Mesodermal cell (in vitro differentiated cells): ENCODE measurements at regions not wholly inside any gene's neighbourhood (a gene's known extent, or its start where the extent isn't known, plus 50 kb on each side); places are given as distances from the start of the nearest gene placed in this dataset.

Experiments used
- H3K27ac ChIP-seq: 2 replicates; pipeline ENCODE4 v1.7.0; 2013; ENCODE audit warnings: mild to moderate bottlenecking, low read depth, low read length, moderate library complexity; ENCODE audit not compliant: severe bottlenecking
- H3K36me3 ChIP-seq: 2 replicates; pipeline ENCODE4 v1.7.1; 2013; ENCODE audit warnings: mild to moderate bottlenecking, low read length, moderate library complexity; ENCODE audit not compliant: control insufficient read depth, insufficient read depth
- H3K4me1 ChIP-seq: one replicate; pipeline ENCODE4 v1.7.1; 2013; ENCODE audit warnings: mild to moderate bottlenecking, low read length; ENCODE audit not compliant: insufficient read depth, control insufficient read depth, poor library complexity, severe bottlenecking
- H3K4me3 ChIP-seq: 2 replicates; pipeline ENCODE4 v1.7.0; 2013; ENCODE audit warnings: low read length, control low read depth, mild to moderate bottlenecking; ENCODE audit not compliant: insufficient read depth, poor library complexity, severe bottlenecking; ENCODE audit errors: extremely low read depth
- H3K9me3 ChIP-seq: 2 replicates; pipeline ENCODE4 v1.7.1; 2013; ENCODE audit warnings: mild to moderate bottlenecking, low read length, moderate library complexity; ENCODE audit not compliant: control insufficient read depth
- WGBS, 2 experiments: methylation state at CpG; one replicate each; pipeline ENCODE4 v1.1.5; 2013; ENCODE audit warnings: missing lambda C conversion rate in 2 of 2; ENCODE audit not compliant: insufficient coverage in 2 of 2; 5-methylcytosine and 5-hydroxymethylcytosine counted together

GRCh38 chr11:127454856-127455255 lies 454.3 kb upstream of the KIRREL3 start:
- no peaks in the 10 kb centered on the region for H3K4me1 ChIP-seq
- no peak overlapping the region for H3K4me3 ChIP-seq
- no peaks in the 10 kb centered on the region for H3K9me3 ChIP-seq
- no peaks in the 10 kb centered on the region for H3K36me3 ChIP-seq
- no peak overlapping the region for H3K27ac ChIP-seq
- WGBS, 2 experiments, result 62 to 65% methylated on average over 3 to 4 of the region's 4 CpGs

DNA sequence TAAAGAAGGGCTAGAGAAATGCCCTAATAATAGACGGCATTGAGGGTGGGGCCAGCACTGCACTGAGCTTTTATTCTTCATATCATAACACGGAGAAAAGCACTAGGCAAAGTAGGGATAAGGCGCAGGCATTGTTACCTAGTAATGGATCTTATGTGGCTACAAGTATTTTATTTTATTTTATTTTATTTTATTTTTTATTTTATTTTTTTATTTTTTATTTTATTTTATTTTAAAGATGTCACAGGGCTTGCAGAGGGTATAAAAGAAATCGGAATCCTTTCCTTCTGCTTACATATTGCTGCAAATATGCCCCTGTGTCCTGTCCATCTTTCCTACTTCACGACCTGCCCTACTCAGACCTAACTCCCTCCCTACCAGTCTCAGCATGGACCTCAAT lies 452.0 kb upstream of the KIRREL3 start:
- WGBS, 2 experiments, result 92% methylated on average over 3 of the region's 5 CpGs; no CpG with 5 or more reads in 1 of the 2 experiments
- H3K27ac ChIP-seq, result no peak overlapping the region
- H3K4me1 ChIP-seq, result no peaks in the 10 kb centered on the region

DNA sequence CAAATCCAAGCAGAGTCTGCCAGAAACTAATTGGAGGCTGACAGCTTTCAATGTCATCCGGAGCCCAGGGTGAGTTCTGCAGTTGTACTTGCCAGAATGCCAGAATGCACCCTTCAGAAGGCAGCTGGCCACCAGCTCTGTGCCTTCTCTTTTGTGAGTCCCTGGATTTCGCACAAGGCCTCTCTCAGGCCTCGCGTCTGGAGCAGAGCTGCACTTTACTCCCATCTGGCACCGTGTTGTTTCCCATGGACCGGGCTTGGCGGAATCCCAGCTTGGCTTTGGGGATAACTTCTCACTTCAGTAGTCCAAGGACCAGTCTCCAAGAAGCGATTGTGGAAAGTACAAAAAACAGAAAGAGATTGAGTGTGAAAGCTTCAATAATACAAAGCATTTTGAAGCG lies 451.3 kb upstream of the KIRREL3 start:
- no peaks in the 10 kb centered on the region for H3K4me1 ChIP-seq
- no peak overlapping the region for H3K4me3 ChIP-seq
- no peak overlapping the region for H3K27ac ChIP-seq
- no peaks in the 10 kb centered on the region for H3K9me3 ChIP-seq
- 86 to 92% methylated on average over 9 of the region's 9 CpGs for WGBS, 2 experiments
- H3K36me3 ChIP-seq, result no peaks in the 10 kb centered on the region

More for the DNA sequence above, 452.0 kb upstream of the KIRREL3 start:
- Histone ChIP-seq H3K9me3 (no peaks in the 10 kb centered on the region), H3K36me3 (no peaks in the 10 kb centered on the region), H3K4me3 (no peak overlapping the region)

DNA sequence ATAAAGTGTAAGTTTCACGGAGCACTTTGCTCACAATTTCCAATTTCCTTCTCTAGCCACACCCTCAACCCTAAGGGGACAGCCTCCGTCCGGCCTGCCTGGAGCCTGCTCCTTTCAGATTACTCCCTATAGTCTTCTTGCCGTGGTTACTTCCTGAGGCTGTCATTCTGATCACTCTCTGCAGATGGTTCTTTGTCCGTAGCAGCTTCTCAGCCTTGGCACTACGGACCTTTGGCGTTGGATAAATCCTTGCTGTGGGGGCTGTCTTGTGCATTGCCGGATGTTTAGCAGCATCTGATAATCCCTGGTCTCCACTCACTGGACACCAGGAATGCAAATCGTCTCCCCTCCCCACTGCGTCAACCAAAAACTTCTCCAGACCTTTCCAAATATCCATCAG lies 447.5 kb upstream of the KIRREL3 start:
- no peaks in the 10 kb centered on the region for H3K9me3 ChIP-seq
- H3K36me3 ChIP-seq, result no peaks in the 10 kb centered on the region
- no peak overlapping the region for H3K4me3 ChIP-seq
- no peaks in the 10 kb centered on the region for H3K4me1 ChIP-seq
- no peak overlapping the region for H3K27ac ChIP-seq
- WGBS, 2 experiments, result 93% methylated on average over 7 to 8 of the region's 10 CpGs

DNA sequence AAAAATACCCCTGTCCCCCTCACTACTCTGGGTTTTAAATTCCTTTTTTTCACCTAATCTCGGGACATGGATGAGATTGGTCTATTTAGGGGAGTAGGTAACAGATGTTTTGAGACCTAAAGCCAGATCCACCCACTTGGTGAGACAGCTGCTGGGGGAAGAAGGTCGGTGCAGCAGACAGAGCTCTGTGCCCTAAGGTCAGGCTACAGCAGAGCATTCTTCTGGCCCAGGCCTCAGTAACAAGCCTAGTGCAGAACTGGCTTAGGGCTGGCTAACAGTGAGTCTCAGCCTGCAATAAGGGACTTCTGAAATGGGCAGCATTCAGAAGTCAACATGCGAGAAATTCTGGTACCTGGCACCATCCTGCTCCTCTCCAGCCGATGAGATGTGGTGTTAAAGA lies 444.9 kb upstream of the KIRREL3 start:
- no peaks in the 10 kb centered on the region for H3K36me3 ChIP-seq
- no peak overlapping the region for H3K4me3 ChIP-seq
- H3K4me1 ChIP-seq, result no peaks in the 10 kb centered on the region
- no peak overlapping the region for H3K27ac ChIP-seq
- no peaks in the 10 kb centered on the region for H3K9me3 ChIP-seq
- WGBS, 2 experiments, result 50 to 86% methylated on average over 1 of the region's 4 CpGs

- H3K36me3 ChIP-seq, result no peaks in the 10 kb centered on the region
- 93 to 100% methylated on average over 1 to 2 of the region's 2 CpGs for WGBS, 2 experiments
- H3K9me3 ChIP-seq, result no peaks in the 10 kb centered on the region
- no peak overlapping the region for H3K27ac ChIP-seq
- H3K4me3 ChIP-seq, result no peak overlapping the region
- H3K4me1 ChIP-seq, result no peaks in the 10 kb centered on the region
Observed at GRCh38 chr11:127443297-127443696, 442.7 kb upstream of the KIRREL3 start.

DNA sequence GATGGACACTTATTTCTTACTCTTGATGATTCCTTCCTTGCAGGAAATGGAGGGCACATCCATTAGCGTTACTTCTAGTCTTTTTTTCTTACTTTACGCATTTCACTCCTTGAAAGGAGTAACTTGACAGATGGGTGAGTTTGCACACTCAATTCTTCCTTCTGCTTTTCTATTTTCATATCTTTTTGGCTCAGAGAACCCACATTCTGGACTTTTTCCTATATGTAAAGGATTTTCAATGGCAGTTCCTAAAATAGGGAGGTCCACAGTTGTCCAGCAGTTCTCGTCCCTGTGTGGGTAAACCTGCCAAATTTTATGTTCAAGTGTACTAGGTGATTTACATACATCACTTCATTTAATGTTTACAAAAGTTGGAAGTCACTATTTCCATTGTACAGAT lies 440.0 kb upstream of the KIRREL3 start:
- no peaks in the 10 kb centered on the region for H3K9me3 ChIP-seq
- H3K4me1 ChIP-seq, result no peaks in the 10 kb centered on the region
- H3K36me3 ChIP-seq, result no peaks in the 10 kb centered on the region
- 93% methylated on average over 2 of the region's 3 CpGs; no CpG with 5 or more reads in 1 of the 2 experiments for WGBS, 2 experiments
- no peak overlapping the region for H3K4me3 ChIP-seq
- H3K27ac ChIP-seq, result no peak overlapping the region

- Histone ChIP-seq H3K9me3 (no peaks in the 10 kb centered on the region), H3K4me3 (no peak overlapping the region), H3K36me3 (no peaks in the 10 kb centered on the region), H3K27ac (no peak overlapping the region), H3K4me1 (no peaks in the 10 kb centered on the region)
- 92 to 100% methylated on average over 2 of the region's 3 CpGs for WGBS, 2 experiments
Observed at GRCh38 chr11:127425281-127425680, 424.7 kb upstream of the KIRREL3 start.

- H3K9me3 ChIP-seq, result no peaks in the 10 kb centered on the region
- H3K4me1 ChIP-seq, result no peaks in the 10 kb centered on the region
- H3K4me3 ChIP-seq, result no peak overlapping the region
- H3K36me3 ChIP-seq, result no peaks in the 10 kb centered on the region
- no peak overlapping the region for H3K27ac ChIP-seq
- WGBS, 2 experiments, result 83 to 88% methylated on average over 1 to 2 of the region's 2 CpGs
Observed at GRCh38 chr11:127424661-127425060, 424.1 kb upstream of the KIRREL3 start.

DNA sequence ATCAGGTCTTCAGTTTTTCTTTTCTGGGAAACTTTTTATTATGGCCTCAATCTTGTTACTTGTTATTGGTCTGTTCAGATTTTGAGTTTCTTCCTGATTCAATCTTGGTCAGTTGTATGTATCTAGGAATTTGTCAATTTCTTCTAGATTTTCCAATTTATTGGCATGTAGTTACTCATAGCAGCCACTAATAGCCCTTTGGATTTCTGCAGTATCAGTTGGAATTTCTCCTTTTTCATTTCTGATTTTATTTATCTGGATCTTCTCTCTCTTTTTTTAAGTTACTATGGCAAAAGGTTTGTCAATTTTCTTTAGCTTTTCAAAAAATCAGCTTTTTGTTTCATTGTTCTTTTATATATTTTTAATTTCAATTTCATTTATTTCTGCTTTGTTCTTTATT lies 419.6 kb upstream of the KIRREL3 start:
- no peak overlapping the region for H3K4me3 ChIP-seq

GRCh38 chr11:127412722-127413380 lies 412.3 kb upstream of the KIRREL3 start:
- H3K4me1 ChIP-seq, result no peaks in the 10 kb centered on the region
- H3K27ac ChIP-seq, result no peak overlapping the region
- no peaks in the 10 kb centered on the region for H3K9me3 ChIP-seq
- H3K36me3 ChIP-seq, result no peaks in the 10 kb centered on the region
- 90 to 93% methylated on average over 4 to 8 of the region's 11 CpGs for WGBS, 2 experiments
- H3K4me3 ChIP-seq, result no peak overlapping the region

More for the DNA sequence above, 419.6 kb upstream of the KIRREL3 start:
- H3K36me3 ChIP-seq, result no peaks in the 10 kb centered on the region
- no peaks in the 10 kb centered on the region for H3K9me3 ChIP-seq
- H3K4me1 ChIP-seq, result no peaks in the 10 kb centered on the region
- H3K27ac ChIP-seq, result no peak overlapping the region
